H9 (cell line): ENCODE measurements at regions not wholly inside any gene's neighbourhood (a gene's known extent, or its start where the extent isn't known, plus 50 kb on each side); places are given as distances from the start of the nearest gene placed in this dataset.

Experiments
- DNase-seq: peaks from one replicate; pipeline ENCODE4 v3.0.0-alpha.2; 2017
- H2AFZ ChIP-seq: one replicate; pipeline ENCODE4 v1.6.1; 2013; ENCODE audit warnings: mild to moderate bottlenecking, low read length, control low read depth, moderate library complexity
- H2AK5ac ChIP-seq: 2 replicates; pipeline ENCODE4 v1.6.1; 2013; ENCODE audit warnings: low read length, control low read depth, mixed read lengths; ENCODE audit not compliant: insufficient read length
- H2BK120ac ChIP-seq: one replicate; pipeline ENCODE4 v1.6.1; 2013; ENCODE audit warnings: low read depth, mild to moderate bottlenecking, low read length, control low read depth, inconsistent platforms; ENCODE audit not compliant: poor library complexity, severe bottlenecking
- H2BK12ac ChIP-seq: 2 replicates; pipeline ENCODE4 v1.6.1; 2013; ENCODE audit warnings: low read length, control low read depth, mixed read lengths, low read depth; ENCODE audit not compliant: insufficient read length
- H2BK15ac ChIP-seq: 2 replicates; pipeline ENCODE4 v1.6.1; 2013; ENCODE audit warnings: low read depth, low read length, control low read depth
- H2BK20ac ChIP-seq: one replicate; pipeline ENCODE4 v1.6.1; 2013; ENCODE audit warnings: low read depth, mild to moderate bottlenecking, low read length, control low read depth, inconsistent platforms; ENCODE audit not compliant: poor library complexity, severe bottlenecking
- H2BK5ac ChIP-seq: 2 replicates; pipeline ENCODE4 v1.6.1; 2013; ENCODE audit warnings: low read length, control low read depth, mixed read lengths; ENCODE audit not compliant: insufficient read length
- H3K14ac ChIP-seq: 2 replicates; pipeline ENCODE4 v1.6.1; 2013; ENCODE audit warnings: low read length, control low read depth; ENCODE audit not compliant: insufficient read depth
- H3K18ac ChIP-seq: 2 replicates; pipeline ENCODE4 v1.6.1; 2013; ENCODE audit warnings: low read depth, mild to moderate bottlenecking, mixed read lengths, low read length, control low read depth; ENCODE audit not compliant: insufficient read length
- H3K23ac ChIP-seq: 2 replicates; pipeline ENCODE4 v1.6.1; 2013; ENCODE audit warnings: low read length, control low read depth, mixed read lengths, low read depth; ENCODE audit not compliant: insufficient read length
- H3K23me2 ChIP-seq: 2 replicates; pipeline ENCODE4 v1.6.1; 2013; ENCODE audit warnings: low read depth, mild to moderate bottlenecking, mixed read lengths, low read length, control low read depth; ENCODE audit not compliant: insufficient read length, poor library complexity, severe bottlenecking
- H3K27ac ChIP-seq: 2 replicates; pipeline ENCODE4 v1.5.1; 2013; ENCODE audit warnings: low read length, control low read depth, mixed read lengths, low read depth; ENCODE audit not compliant: insufficient read length
- H3K27me3 ChIP-seq: 2 replicates; pipeline ENCODE4 v1.6.1; 2013; ENCODE audit warnings: low read length, control low read depth, inconsistent platforms; ENCODE audit not compliant: insufficient read depth
- H3K4ac ChIP-seq: 2 replicates; pipeline ENCODE4 v1.6.1; 2013; ENCODE audit warnings: low read depth, mild to moderate bottlenecking, control low read depth, inconsistent platforms, low read length, moderate library complexity
- H3K4me1 ChIP-seq: 2 replicates; pipeline ENCODE4 v1.6.1; 2013; ENCODE audit warnings: low read length, control low read depth, inconsistent platforms; ENCODE audit not compliant: insufficient read depth
- H3K4me2 ChIP-seq: 2 replicates; pipeline ENCODE4 v1.6.1; 2013; ENCODE audit warnings: low read length, control low read depth, mixed read lengths; ENCODE audit not compliant: insufficient read length, insufficient read depth
- H3K56ac ChIP-seq: 2 replicates; pipeline ENCODE4 v1.6.1; 2013; ENCODE audit warnings: low read depth, mild to moderate bottlenecking, mixed read lengths, low read length, control low read depth; ENCODE audit not compliant: insufficient read length
- H3K79me1 ChIP-seq: 2 replicates; pipeline ENCODE4 v1.6.1; 2013; ENCODE audit warnings: low read depth, mild to moderate bottlenecking, moderate library complexity, low read length, control low read depth, inconsistent platforms; ENCODE audit not compliant: insufficient read depth, poor library complexity, severe bottlenecking
- H3K79me2 ChIP-seq: 2 replicates; pipeline ENCODE4 v1.6.1; 2013; ENCODE audit warnings: low read length, control low read depth, inconsistent platforms; ENCODE audit not compliant: insufficient read depth
- H3K9ac ChIP-seq: 2 replicates; pipeline ENCODE4 v1.6.1; 2013; ENCODE audit warnings: low read length, control low read depth, mixed read lengths; ENCODE audit not compliant: insufficient read length; ENCODE audit errors: extremely low read depth
- H3K9me3 ChIP-seq: one replicate; pipeline ENCODE4 v1.6.1; 2013; ENCODE audit warnings: low read depth, low read length, inconsistent platforms; ENCODE audit not compliant: control insufficient read depth
- H3T11ph ChIP-seq: one replicate; pipeline ENCODE4 v1.6.1; 2013; ENCODE audit warnings: mild to moderate bottlenecking, low read length, control low read depth, inconsistent platforms
- H4K20me1 ChIP-seq: one replicate; pipeline ENCODE4 v1.6.1; 2013; ENCODE audit not compliant: control insufficient read depth, insufficient read length, insufficient read depth
- H4K5ac ChIP-seq: 2 replicates; pipeline ENCODE4 v1.6.1; 2013; ENCODE audit warnings: low read depth, mild to moderate bottlenecking, mixed read lengths, low read length, control low read depth; ENCODE audit not compliant: insufficient read length
- H4K8ac ChIP-seq: replicated peaks from 2 replicates; pipeline ENCODE4 v1.6.1; 2013; ENCODE audit warnings: low read length, control low read depth, mixed read lengths, low read depth; ENCODE audit not compliant: insufficient read length
- H4K91ac ChIP-seq: 2 replicates; pipeline ENCODE4 v1.6.1; 2013; ENCODE audit warnings: low read depth, mild to moderate bottlenecking, moderate library complexity, mixed read lengths, low read length, control low read depth; ENCODE audit not compliant: insufficient read length
- H3K27ac Mint-ChIP-seq, 3 experiments: 2 replicates in 2 of 3; 3 replicates in 1 of 3; pipeline ENCODE4 v1.8.0; 2020 to 2021; ENCODE audit warnings: mixed read lengths in 3 of 3, mild to moderate bottlenecking in 1 of 3, moderate library complexity in 1 of 3
- H3K27me3 Mint-ChIP-seq: 2 replicates; pipeline ENCODE4 v1.8.0; 2021; ENCODE audit warnings: low read depth, mild to moderate bottlenecking, moderate library complexity, mixed read lengths
- H3K36me3 Mint-ChIP-seq, 3 experiments: 2 replicates in 2 of 3; 3 replicates in 1 of 3; pipeline ENCODE4 v1.8.0; 2020 to 2021; ENCODE audit warnings: low read depth in 3 of 3, mixed read lengths in 3 of 3; ENCODE audit not compliant: insufficient read depth in 1 of 3
- H3K4me1 Mint-ChIP-seq, 2 experiments: 2 replicates each; pipeline ENCODE4 v1.8.0; 2020; ENCODE audit warnings: mixed read lengths in 2 of 2
- H3K4me3 Mint-ChIP-seq, 2 experiments: 2 replicates in 1 of 2; 3 replicates in 1 of 2; pipeline ENCODE4 v1.8.0; 2020 to 2021; ENCODE audit warnings: mild to moderate bottlenecking in 2 of 2, mixed read lengths in 2 of 2, moderate library complexity in 1 of 2
- H3K9me3 Mint-ChIP-seq, 2 experiments: 2 replicates in 1 of 2; 3 replicates in 1 of 2; pipeline ENCODE4 v1.8.0; 2020; ENCODE audit warnings: mild to moderate bottlenecking in 2 of 2, mixed read lengths in 2 of 2, moderate library complexity in 1 of 2
- TF ChIP-seq, protein P1 (sequence below): fragments of 200-600 bp; sonication (generic); conservative IDR thresholded peaks from 3 replicates; pipeline ENCODE4 v1.8.0; 2021; ENCODE audit warnings: antibody characterized with exemption, mild to moderate bottlenecking

DNA sequence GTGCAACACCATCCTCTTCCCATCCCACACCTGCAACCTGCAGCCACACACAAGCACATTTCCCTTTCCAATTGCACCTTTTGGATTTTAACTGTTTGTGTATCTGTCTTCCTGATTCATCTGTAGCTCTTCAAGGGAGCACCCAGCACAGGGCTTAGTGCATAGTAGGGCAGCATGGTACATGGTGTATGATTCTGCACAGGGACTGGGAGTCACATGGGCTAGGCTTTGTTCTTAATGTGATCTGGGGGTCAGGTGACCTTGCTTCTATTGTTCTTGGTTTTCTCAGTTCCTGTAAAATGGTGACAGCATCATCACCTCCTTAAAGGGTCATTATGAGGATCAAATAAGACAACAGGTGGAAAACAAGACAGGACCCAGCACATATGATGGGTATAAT, 419.3 kb downstream of the MATN1 start:
- H3K23ac ChIP-seq = no peak overlapping the region
- Mint-ChIP-seq H3K27ac (no peak overlapping the region), H3K4me1 (peaks cover 0 to 4% of the 10 kb centered on the region in 2 experiments; a peak in 1 of 4 replicates), H3K4me3 (no peak overlapping the region), H3K9me3 (no peaks in the 10 kb centered on the region; a peak in 1 of 5 replicates), H3K36me3 (no peaks in the 10 kb centered on the region), H3K27me3 (peaks cover 9% of the 10 kb centered on the region)
- no peak overlapping the region for H4K91ac ChIP-seq
- no peak overlapping the region for H3K4ac ChIP-seq
- H2BK15ac ChIP-seq = no peak overlapping the region
- no peak overlapping the region for H2BK20ac ChIP-seq
- H3K18ac ChIP-seq = no peak overlapping the region
- no peak overlapping the region for H3K14ac ChIP-seq
- no peaks in the 10 kb centered on the region for H3K9me3 ChIP-seq
- H3T11ph ChIP-seq = no peak overlapping the region
- H3K79me1 ChIP-seq = no peaks in the 10 kb centered on the region
- H3K23me2 ChIP-seq = no peaks in the 10 kb centered on the region
- no peaks in the 10 kb centered on the region for H3K4me1 ChIP-seq
- no peak overlapping the region for H2BK5ac ChIP-seq
- no peak overlapping the region for H3K9ac ChIP-seq
- no peak overlapping the region for H2BK120ac ChIP-seq
- H3K27ac ChIP-seq = no peak overlapping the region
- H3K27me3 ChIP-seq = no peaks in the 10 kb centered on the region
- H2AFZ ChIP-seq = no peak overlapping the region
- H4K20me1 ChIP-seq = no peaks in the 10 kb centered on the region
- no peak for DNase-seq
- no peak overlapping the region for H3K56ac ChIP-seq
- H2AK5ac ChIP-seq = no peak overlapping the region
- H4K5ac ChIP-seq = no peak overlapping the region
- TF ChIP-seq, protein P1, sequence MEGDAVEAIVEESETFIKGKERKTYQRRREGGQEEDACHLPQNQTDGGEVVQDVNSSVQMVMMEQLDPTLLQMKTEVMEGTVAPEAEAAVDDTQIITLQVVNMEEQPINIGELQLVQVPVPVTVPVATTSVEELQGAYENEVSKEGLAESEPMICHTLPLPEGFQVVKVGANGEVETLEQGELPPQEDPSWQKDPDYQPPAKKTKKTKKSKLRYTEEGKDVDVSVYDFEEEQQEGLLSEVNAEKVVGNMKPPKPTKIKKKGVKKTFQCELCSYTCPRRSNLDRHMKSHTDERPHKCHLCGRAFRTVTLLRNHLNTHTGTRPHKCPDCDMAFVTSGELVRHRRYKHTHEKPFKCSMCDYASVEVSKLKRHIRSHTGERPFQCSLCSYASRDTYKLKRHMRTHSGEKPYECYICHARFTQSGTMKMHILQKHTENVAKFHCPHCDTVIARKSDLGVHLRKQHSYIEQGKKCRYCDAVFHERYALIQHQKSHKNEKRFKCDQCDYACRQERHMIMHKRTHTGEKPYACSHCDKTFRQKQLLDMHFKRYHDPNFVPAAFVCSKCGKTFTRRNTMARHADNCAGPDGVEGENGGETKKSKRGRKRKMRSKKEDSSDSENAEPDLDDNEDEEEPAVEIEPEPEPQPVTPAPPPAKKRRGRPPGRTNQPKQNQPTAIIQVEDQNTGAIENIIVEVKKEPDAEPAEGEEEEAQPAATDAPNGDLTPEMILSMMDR = no peak
- no peaks in the 10 kb centered on the region for H3K79me2 ChIP-seq
- no peak overlapping the region for H4K8ac ChIP-seq
- H2BK12ac ChIP-seq = no peak overlapping the region
- H3K4me2 ChIP-seq = no peak overlapping the region
